ENCODE measurements at regions not wholly inside any gene's neighbourhood (a gene's known extent, or its start where the extent isn't known, plus 50 kb on each side); places are given as distances from the start of the nearest gene placed in this dataset.
"Not testable (repeated sequence)": the region's sequence is repeated elsewhere in the genome, so short reads cannot be mapped to it uniquely, and the experiment has no call there.

DNA sequence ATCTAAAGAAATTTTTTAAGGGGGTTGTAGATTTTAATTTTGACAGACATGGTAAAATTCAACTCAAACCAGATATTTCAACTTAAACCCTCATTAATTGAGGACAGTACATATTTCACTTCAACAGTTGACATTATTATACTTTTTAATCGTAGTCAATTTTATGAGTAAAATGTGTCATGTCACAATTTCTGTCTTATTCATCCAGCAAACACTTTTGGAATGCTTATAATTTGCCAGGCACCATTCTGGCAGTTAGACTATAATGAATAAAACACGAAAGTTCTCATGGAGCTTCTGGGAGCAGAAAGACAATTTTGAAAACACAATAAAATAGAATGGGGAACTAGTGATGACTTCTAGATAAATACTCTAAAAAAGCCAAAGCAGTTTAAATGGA is 1094.8 kb downstream of the SUCLG1 start:
- no peak for DNase-seq

- not testable (repeated sequence) for DNase-seq
These were observed 1095.9 kb downstream of the SUCLG1 start for GRCh38 chr2:83363138-83363537.

- DNase-seq, result no peak
These were observed 1099.7 kb downstream of the SUCLG1 start for GRCh38 chr2:83359336-83359735.

- DNase-seq, result peak; percentile 6
These were observed 1116.2 kb downstream of the SUCLG1 start for GRCh38 chr2:83342860-83343329.

DNA sequence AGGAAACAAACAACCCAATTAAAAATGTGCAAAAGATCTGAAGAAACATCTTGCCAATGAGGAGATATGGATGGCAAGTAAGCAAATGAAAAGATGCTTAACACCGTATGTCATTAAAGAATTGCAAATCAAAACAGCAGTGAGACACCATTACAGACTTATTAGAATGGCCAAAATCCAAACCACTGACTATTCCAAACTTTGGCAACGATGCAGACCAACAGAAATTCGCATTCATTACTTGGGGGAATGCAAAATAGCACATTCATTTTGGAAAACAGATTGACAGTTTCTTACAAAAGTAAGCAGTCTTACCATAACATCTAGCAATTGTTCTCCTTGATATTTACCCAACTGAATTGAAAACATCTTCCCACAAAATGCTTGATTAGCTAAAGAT is 1118.7 kb downstream of the SUCLG1 start:
- peak; percentile 4 for DNase-seq

DNA sequence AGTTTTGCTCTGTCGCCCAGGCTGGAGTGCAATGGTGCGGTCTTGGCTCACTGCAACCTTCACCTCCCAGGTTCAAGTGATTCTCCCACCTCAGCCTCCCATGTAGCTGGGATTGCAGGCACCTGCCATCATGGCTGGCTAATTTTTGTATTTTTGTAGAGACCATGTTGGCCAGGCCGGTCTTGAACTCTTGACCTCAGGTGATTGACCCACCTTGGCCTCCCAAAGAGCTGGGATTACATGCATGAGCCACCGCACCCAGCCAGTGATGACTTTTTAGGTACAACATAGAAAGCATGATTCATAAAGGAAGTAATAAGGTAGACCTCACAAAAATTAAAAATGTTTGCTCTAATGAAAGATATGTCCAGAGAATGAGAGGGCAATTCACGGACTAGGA is 1119.1 kb downstream of the SUCLG1 start:
- not testable (repeated sequence) for DNase-seq

- no peak for DNase-seq
These were observed 1127.3 kb downstream of the SUCLG1 start for GRCh38 chr2:83331810-83332209.

DNA sequence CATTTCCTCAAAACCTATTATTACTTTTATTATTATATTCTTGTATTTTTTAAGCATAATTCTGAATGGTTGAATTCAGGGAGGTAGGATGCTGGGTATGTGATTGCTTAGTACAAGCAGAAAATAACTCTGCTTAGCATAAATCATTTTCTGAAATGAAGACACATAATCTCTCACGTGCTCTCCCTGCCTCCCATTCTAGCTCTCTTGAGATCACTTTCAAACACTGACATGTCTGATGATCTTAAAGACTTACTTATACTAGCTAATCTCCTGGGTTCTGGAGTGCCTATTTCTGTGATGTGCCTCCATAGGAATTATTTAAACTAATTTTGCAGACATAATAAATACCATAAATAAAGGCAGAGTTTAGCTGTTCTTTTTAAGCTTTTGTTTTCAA is 1136.0 kb downstream of the SUCLG1 start:
- DNase-seq, result no peak

- DNase-seq, result no peak
These were observed 1139.0 kb downstream of the SUCLG1 start for GRCh38 chr2:83320053-83320452.

DNA sequence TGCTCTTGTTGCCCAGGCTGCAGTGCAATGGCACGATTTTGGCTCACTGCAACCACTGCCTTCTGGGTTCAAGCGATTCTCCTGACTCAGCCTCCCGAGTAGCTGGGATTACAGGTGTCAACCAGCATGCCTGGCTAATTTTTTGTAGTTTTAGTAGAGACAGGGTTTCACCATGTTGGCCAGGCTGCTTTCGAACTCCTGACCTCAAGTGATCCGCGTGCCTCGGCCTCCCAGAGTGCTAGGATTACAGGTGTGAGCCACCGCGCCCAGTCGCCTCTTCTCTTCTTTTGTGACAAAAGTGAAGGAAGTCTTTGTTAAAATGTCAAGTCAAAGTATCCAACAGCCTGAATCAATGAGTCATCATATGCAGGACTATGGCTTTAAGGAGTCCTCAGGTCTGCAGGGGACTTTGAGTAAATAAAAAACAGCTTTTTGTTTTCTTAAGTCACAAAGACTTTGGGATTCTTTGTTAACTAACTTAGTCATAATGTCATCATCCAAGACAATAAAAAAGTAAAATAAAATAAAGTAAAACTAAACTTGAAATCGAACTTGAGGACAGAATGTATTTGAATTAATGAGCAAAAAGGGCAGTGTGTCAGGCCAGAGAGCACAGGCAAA is 1153.2 kb downstream of the SUCLG1 start:
- DNase-seq, result no peak

- no peak for DNase-seq
These were observed 1168.0 kb downstream of the SUCLG1 start for GRCh38 chr2:83291083-83291482.

DNA sequence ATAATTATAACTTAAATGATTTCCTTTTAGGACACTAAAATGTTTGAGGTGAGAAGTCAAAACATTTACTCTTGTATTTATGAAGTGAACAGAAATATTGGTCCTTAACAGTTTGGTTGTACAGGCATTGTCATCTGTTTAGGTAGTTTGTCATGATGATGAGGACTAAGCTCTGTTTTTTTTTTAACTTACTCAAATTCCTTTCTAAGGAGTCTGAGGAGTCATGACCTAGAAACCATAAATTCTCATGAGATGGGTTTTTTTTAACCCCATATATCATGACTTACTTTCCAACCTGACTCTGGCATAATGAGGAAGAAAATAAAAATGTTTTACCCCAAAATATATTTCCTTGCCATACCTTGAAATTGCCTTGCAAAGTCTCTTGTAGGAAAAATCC is 1176.2 kb downstream of the SUCLG1 start:
- no peak for DNase-seq

DNA sequence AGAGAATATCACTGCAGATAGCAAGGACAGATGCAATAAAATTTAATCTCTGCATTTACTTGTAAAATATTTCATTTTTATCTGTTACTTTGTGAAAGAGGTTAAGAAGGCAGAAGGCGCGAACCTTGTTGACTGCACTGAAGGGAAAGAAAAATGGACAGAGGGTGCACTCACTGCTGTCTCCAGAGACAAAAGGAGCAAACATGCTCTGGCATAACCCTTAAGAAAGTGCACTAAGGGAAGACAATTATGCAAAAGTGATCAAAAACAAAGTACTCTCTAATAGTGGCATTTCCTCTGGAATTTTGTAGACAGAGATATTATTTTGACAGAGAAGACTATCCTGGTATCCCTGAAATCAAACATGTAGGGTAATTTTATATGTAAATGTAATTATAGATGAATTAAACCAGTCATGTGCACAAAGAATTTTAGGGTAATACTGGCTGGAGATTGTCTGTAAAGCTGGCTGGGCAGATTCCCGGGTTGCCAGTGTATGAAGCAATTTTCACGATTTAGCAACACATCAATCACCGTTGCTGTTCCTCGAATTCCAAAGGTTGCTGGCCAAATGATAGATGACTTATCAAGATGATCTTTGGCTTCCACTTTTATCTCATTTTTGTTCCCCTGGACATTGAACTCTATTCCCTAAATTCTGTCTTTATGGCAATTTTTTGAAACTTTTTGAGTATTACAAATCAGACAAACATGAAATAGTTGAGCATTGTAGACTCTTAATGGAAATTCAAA is 1176.9 kb downstream of the SUCLG1 start:
- DNase-seq, result no peak

DNA sequence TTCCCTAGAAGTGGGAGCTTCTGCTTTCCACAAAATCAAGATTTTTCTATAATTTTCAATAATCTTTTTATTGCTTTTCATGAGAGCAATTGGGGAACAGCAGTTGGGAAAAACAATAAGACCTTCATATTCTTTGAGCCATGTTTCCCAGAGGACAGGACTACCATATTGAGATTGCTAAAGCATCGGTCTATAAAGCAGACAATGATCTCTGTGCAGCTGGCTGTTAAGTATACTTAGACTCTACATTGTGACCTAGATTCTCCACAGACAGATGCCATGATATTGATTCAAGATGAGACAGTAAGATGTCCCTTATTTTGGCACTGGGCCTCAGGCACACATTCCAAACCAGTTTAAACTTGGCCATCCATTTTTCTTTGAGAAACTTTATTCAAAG is 1178.7 kb downstream of the SUCLG1 start:
- DNase-seq, result no peak

DNA sequence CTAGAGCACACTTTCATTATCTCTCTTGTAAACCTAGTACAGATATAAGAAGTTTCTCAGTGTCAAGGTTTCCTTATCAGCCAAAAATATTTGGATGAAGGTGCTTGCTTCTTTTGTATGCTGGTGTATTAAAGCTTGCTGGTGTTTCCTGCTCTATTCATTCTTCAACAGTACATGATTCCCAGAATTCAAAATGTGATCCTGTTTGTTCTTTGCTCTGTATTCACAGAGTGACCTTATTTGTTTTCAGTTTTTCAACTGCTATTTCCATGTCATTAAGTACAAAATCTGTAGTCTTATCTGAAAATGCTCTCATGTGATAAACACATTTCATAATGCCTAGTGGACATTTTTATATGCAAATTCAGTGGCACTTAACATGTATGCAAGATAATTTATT is 1185.8 kb downstream of the SUCLG1 start:
- DNase-seq, result no peak

DNA sequence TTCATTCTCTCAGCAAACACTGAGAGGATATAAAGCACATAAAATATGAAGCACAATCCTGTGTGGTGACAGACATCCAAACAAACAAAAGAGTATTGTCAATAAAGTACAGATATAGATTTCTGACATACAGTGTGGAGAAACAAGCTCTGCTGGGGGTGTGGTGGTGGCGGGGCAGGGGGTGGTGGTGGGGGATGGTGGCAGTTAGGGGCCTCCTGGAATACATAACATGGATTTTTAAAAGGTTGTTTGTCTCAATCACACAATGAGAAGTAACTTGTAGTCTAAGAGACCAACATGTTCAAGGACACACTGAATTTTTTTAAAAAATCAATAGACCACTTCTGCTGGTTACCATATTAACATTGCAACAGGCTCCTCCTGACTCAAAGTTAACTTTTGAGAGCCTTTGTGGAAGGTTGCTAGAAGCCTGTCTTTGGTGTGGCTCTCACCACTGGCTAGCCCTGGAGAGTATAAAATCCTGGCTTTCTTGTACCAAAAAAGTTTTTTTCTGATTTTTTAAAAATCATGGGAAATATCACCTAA is 1197.4 kb downstream of the SUCLG1 start:
- no peak for DNase-seq

DNA sequence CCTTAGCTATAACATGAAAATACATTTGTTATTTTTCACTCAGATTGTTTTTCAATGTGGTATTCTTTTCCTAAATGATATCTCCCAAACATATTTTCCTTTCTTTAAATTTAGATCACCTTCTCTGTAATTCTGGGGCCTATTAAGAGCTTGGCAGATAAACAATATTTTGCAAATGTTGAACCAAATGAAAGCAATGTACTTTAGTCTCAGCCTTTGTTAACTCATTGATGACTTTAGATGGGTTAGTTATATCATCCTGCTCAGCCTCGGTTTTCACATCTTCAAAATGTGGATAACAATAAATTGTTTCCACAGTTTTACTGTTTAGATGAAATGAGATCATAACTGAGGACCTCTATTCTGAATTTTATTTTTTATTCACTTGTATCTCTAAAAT is 1205.2 kb downstream of the SUCLG1 start:
- no peak for DNase-seq

GRCh38 chr2:83251321-83251872 is 1207.7 kb downstream of the SUCLG1 start:
- DNase-seq, result no peak

DNA sequence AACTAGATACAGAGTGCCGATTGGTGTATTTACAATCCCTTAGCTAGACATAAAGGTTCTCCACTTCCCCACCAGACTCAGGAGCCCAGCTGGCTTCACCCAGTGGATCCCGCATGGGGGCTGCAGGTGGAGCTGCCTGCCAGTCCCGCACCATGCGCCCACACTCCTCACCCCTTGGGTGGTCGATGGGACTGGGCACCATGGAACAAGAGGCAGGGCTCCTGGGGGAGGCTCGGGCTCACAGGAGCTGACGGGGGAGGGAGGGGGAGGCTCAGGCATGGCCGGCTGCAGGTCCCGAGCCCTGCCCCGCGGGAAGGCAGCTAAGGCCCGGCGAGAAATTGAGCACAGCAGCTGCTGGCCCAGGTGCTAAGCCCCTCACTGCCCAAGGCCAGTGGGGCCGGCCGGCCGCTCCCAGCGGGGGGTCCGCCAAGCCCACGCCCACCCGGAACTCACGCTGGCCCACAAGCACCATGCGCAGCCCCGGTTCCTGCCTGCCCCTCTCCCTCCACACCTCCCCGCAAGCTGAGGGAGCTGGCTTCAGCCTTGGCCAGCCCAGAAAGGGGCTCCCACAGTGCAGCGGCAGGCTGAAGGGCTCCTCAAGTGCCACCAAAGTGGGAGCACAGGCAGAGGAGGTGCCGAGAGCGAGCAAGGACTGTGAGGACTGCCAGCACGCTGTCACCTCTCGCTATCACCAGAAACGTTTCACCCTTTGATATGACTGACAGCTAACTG is 1213.1 kb downstream of the SUCLG1 start:
- DNase-seq, result not testable (repeated sequence)

- no peak for DNase-seq
These were observed 1218.5 kb downstream of the SUCLG1 start for GRCh38 chr2:83240611-83241010.

DNA sequence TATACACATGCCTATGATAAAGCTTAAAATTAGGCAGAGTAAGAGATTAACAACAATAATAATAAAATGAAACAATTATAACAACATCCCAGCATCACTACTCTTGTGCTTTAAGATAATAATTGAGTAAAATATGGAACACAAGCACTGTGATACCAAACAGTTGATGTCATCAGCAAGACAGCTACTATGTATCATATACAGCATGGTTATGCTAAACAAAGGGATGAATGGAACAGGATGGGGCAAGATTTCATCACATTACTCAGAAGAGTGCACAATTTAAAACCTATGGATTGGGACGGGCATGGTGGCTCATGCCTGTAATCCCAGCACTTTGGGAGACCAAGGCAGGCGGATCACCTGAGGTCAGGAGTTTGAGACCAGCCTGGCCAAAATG is 1221.0 kb downstream of the SUCLG1 start:
- DNase-seq, result no peak

DNA sequence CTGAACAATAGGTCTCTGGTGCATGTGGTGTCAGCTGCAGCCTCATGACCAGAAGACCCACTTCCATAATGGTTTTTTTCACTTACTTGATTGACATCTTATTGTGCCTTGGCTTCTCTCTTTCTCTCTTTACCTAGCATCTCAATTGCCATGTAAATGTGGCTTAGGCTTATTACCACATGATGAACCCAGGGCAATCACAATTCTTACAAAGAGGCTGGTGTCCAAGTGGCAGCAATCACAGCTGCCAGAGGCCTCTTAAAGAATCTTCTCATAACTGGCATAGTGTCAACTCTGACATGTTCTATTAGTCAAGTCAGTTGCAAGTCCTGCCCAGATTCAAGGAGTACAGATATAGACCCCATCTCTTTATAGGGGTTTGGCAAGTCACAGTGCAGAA is 1224.8 kb downstream of the SUCLG1 start:
- no peak for DNase-seq

DNA sequence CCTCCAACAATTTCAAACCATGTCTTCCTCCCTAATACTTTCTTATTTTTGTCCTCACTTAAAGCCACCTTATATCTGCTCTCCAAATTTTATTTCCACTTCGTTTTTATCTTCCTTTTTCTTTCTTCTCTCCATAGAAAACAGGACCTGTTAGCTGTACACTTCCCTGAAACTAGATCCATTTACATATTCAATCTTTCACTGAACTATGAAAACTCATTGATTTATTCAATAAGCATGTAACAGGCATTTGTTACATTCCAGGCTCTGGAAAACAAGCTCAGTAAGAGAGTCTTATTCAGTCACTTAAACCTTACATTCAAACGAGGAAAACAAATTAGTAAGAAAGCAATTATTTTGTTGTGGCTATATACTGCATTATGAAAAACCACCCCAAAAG is 1225.3 kb downstream of the SUCLG1 start:
- no peak for DNase-seq

Data from hindlimb muscle (tissue), 1 donor.